Keratinocyte (primary cell): ENCODE measurements at regions not wholly inside any gene's neighbourhood (a gene's known extent, or its start where the extent isn't known, plus 50 kb on each side); places are given as distances from the start of the nearest gene placed in this dataset.

Experiments used
- DNase-seq: peaks from one replicate; pipeline ENCODE4 v3.0.0-alpha.2; 2011; ENCODE audit warnings: low read depth, missing footprints, low spot score
- FAIRE-seq: peaks from 2 replicates; lab custom pipeline; 2011; peaks lifted over from hg19 to GRCh38; lab: Jason Lieb, UNC
- H2AFZ ChIP-seq: 2 replicates; pipeline ENCODE4 v1.6.0; 2012; ENCODE audit warnings: low read length, control low read depth, inconsistent platforms; ENCODE audit not compliant: control insufficient read depth
- H3K27ac ChIP-seq: 2 replicates; pipeline ENCODE4 v1.5.1; 2011; ENCODE audit warnings: low read length; ENCODE audit not compliant: control insufficient read depth, insufficient read depth
- H3K27me3 ChIP-seq: 3 replicates; pipeline ENCODE4 v1.6.0; 2011; ENCODE audit warnings: low read length; ENCODE audit not compliant: control insufficient read depth, insufficient read depth; ENCODE audit errors: extremely low read depth
- H3K36me3 ChIP-seq, 2 experiments: 2 replicates in 1 of 2; 3 replicates in 1 of 2; pipeline ENCODE4 v1.5.1; 2011; ENCODE audit warnings: low read length in 2 of 2, mild to moderate bottlenecking in 1 of 2; ENCODE audit not compliant: control insufficient read depth in 2 of 2, insufficient read depth in 2 of 2; ENCODE audit errors: extremely low read depth in 1 of 2
- H3K4me1 ChIP-seq: 3 replicates; pipeline ENCODE4 v1.5.1; 2011; ENCODE audit warnings: low read length; ENCODE audit not compliant: control insufficient read depth, insufficient read depth; ENCODE audit errors: extremely low read depth
- H3K4me2 ChIP-seq: 3 replicates; pipeline ENCODE4 v1.6.0; 2011; ENCODE audit warnings: low read depth, low read length; ENCODE audit not compliant: control insufficient read depth, insufficient read depth; ENCODE audit errors: extremely low read depth
- H3K4me3 ChIP-seq, 3 experiments: fragments of 200-600 bp in 1 of 3; sonication (generic) in 1 of 3; 2 replicates in 2 of 3; 3 replicates in 1 of 3; pipeline ENCODE4 v1.5.1; 2011 to 2016; ENCODE audit warnings: low read length in 3 of 3, mild to moderate bottlenecking in 3 of 3, control low read depth in 2 of 3, inconsistent platforms in 1 of 3, low read depth in 1 of 3, mixed read lengths in 1 of 3, mixed run types in 1 of 3, moderate library complexity in 1 of 3; ENCODE audit not compliant: control insufficient read depth in 2 of 3, insufficient read depth in 2 of 3; ENCODE audit errors: extremely low read depth in 1 of 3
- H3K79me2 ChIP-seq: 2 replicates; pipeline ENCODE4 v1.6.0; 2012; ENCODE audit warnings: low read length; ENCODE audit not compliant: control insufficient read depth, insufficient read depth
- H3K9ac ChIP-seq: 3 replicates; pipeline ENCODE4 v1.6.0; 2011; ENCODE audit warnings: low read length; ENCODE audit not compliant: control insufficient read depth, insufficient read depth; ENCODE audit errors: extremely low read depth
- H3K9me1 ChIP-seq: 3 replicates; pipeline ENCODE4 v1.6.0; 2011; ENCODE audit warnings: low read length; ENCODE audit not compliant: control insufficient read depth, insufficient read depth; ENCODE audit errors: extremely low read depth
- H3K9me3 ChIP-seq: 2 replicates; pipeline ENCODE4 v1.5.1; 2012; ENCODE audit warnings: low read depth, low read length; ENCODE audit not compliant: control insufficient read depth
- H4K20me1 ChIP-seq: 3 replicates; pipeline ENCODE4 v1.6.0; 2011; ENCODE audit warnings: low read length; ENCODE audit not compliant: control insufficient read depth, insufficient read depth; ENCODE audit errors: extremely low read depth
- CTCF ChIP-seq, 3 experiments: IDR thresholded peaks in 1 of 3; conservative IDR thresholded peaks in 1 of 3; optimal IDR thresholded peaks in 1 of 3; 2 replicates in 2 of 3; 3 replicates in 1 of 3; pipeline versions ENCODE3 to v1.5.1; 2011; ENCODE audit warnings: low read length in 3 of 3, mild to moderate bottlenecking in 3 of 3, moderate library complexity in 2 of 3, control low read depth in 1 of 3, inconsistent platforms in 1 of 3; ENCODE audit not compliant: insufficient read depth in 2 of 3; ENCODE audit errors: extremely low read depth in 1 of 3
- EZH2 ChIP-seq: IDR thresholded peaks from one replicate; pipeline ENCODE4 v1.6.1; 2012; ENCODE audit warnings: inconsistent platforms, mild to moderate bottlenecking, low read length, moderate library complexity
- dilution Hi-C: fragments of 300-500 bp; cut with MboI; formaldehyde crosslinking; loops from one replicate; pipeline ENCODE4 v1.7.0; 2020; ENCODE audit warnings: low sequenced_read_pairs; ENCODE audit not compliant: extremely low pct_ligation_motif_present

DNA sequence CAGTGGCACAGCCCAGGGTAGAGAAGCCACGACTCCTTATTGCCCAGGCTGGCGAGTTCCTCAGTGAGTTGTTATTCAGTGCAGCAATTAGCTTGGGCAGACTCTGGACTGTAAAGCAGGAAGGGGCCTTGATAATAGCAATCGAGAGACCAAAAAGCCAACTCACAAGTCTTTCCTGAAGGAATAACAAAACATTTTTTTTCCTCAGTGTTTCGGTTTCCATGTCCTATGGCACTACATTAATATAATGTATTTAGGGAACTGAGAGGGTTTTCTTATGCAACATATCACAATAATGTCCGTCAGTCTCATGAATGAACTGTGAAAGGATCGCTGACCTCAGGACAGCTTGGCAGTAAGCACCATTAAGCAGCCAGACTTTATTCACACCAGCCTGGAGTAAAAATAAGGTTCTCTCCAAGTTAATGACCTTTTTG lies 248.9 kb upstream of the TBL1XR1 start:
- FAIRE-seq: no peak
- Histone ChIP-seq H3K4me2 (no peak overlapping the region), H3K4me3 (no peak overlapping the region), H3K27ac (no peak overlapping the region), H4K20me1 (no peaks in the 10 kb centered on the region), H3K79me2 (no peaks in the 10 kb centered on the region), H3K9me1 (no peaks in the 10 kb centered on the region), H2AFZ (no peak overlapping the region), H3K27me3 (no peaks in the 10 kb centered on the region), H3K9ac (no peak overlapping the region), H3K36me3 (no peaks in the 10 kb centered on the region), H3K9me3 (no peaks in the 10 kb centered on the region), H3K4me1 (peaks cover 37% of the 10 kb centered on the region)
- no peak for DNase-seq
- dilution Hi-C loops: no loop called here
- TF ChIP-seq CTCF (optimal IDR thresholded peaks at IDR 0.05 in 1 of 3, IDR thresholded peaks at IDR 0.05 in 1 of 3, conservative IDR thresholded peaks at IDR 0.05 in 1 of 3; ENCODE audit: extremely low read depth in 1 of 3, insufficient read depth in 2 of 3, low read length in 3 of 3) (no peak), EZH2 (no peak)

DNA sequence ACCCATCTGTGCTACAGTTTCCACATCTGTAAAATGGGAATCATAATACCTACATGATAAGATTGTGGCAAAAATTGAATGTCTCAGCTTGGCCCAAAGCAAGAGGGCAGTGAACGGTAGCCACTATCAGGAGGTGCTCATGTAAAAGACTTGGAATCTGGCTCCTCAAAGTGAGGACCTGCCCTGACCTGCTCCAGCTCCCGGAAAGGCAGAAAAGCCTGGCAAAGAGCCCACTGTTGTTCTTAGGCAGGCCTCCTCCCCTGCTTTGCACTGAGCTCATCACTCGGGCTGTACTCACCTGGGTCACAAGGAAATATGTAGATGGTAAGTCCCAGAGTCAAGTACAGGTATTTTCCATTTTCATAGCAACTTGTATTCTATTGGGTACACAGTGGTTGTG lies 250.7 kb upstream of the TBL1XR1 start:
- H3K27ac ChIP-seq: peak overlapping the region; percentile 96
- peak overlapping the region; percentile 67 for H3K4me2 ChIP-seq

More for the DNA sequence above, 250.7 kb upstream of the TBL1XR1 start:
- Histone ChIP-seq H3K9me3 (no peaks in the 10 kb centered on the region), H2AFZ (no peak overlapping the region), H3K9ac (no peak overlapping the region), H4K20me1 (no peaks in the 10 kb centered on the region), H3K27me3 (no peaks in the 10 kb centered on the region), H3K4me3 (peak overlapping the region in 1 of 3 experiments; percentile 31), H3K36me3 (no peaks in the 10 kb centered on the region), H3K9me1 (no peaks in the 10 kb centered on the region), H3K4me1 (peaks cover 51% of the 10 kb centered on the region), H3K79me2 (no peaks in the 10 kb centered on the region)
- peak; percentile 99 for FAIRE-seq
- TF ChIP-seq EZH2 (no peak), CTCF (optimal IDR thresholded peaks at IDR 0.05 in 1 of 3, IDR thresholded peaks at IDR 0.05 in 1 of 3, conservative IDR thresholded peaks at IDR 0.05 in 1 of 3; ENCODE audit: extremely low read depth in 1 of 3, insufficient read depth in 2 of 3, low read length in 3 of 3) (peak in 2 of 3 experiments; percentile 2 to 18)
- dilution Hi-C loops: no loop called here
- peak; percentile 96 for DNase-seq
